ENCODE measurements at regions not wholly inside any gene's neighbourhood (a gene's known extent, or its start where the extent isn't known, plus 50 kb on each side); places are given as distances from the start of the nearest gene placed in this dataset.

DNA sequence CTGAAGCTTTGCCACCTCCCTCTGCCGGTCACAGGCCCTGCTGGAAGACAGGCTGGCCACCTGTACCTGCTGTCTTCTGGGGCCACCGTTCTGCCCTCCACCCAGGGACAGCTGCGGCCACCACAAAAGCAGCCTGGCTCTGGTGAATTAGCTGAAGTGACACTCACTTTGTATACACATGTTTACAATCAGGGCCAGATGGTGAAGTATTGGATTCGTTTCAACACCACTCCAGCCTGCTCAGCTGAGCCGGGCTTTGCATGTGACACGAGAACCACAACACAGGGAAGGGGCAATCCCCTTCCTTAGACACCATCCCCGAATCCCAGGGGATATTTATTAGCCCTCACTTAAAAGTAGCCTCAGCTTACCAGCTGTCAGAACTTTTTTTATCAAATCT is 191.5 kb upstream of the RPL38 start:
- TF ChIP-seq, protein P1, sequence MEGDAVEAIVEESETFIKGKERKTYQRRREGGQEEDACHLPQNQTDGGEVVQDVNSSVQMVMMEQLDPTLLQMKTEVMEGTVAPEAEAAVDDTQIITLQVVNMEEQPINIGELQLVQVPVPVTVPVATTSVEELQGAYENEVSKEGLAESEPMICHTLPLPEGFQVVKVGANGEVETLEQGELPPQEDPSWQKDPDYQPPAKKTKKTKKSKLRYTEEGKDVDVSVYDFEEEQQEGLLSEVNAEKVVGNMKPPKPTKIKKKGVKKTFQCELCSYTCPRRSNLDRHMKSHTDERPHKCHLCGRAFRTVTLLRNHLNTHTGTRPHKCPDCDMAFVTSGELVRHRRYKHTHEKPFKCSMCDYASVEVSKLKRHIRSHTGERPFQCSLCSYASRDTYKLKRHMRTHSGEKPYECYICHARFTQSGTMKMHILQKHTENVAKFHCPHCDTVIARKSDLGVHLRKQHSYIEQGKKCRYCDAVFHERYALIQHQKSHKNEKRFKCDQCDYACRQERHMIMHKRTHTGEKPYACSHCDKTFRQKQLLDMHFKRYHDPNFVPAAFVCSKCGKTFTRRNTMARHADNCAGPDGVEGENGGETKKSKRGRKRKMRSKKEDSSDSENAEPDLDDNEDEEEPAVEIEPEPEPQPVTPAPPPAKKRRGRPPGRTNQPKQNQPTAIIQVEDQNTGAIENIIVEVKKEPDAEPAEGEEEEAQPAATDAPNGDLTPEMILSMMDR (IDR thresholded peaks at IDR 0.05), result no peak
- no peak for TF ChIP-seq POLR2A (IDR thresholded peaks at IDR 0.05)
- 24 to 36% (median 35%) methylated on average over 7 of the region's 7 CpGs for WGBS, 4 donors
- H3K27ac ChIP-seq, result no peak overlapping the region
- H3K36me3 ChIP-seq, result no peaks in the 10 kb centered on the region
- ATAC-seq, result no peak
- intact Hi-C loops (cut with DNase I), result no loop called here
- H3K9me3 ChIP-seq, result peaks cover 0 to 7% (median 0%) of the 10 kb centered on the region in 12 donors
- peaks cover 0 to 57% (median 13%) of the 10 kb centered on the region in 9 donors for H3K27me3 ChIP-seq
- H3K4me3 ChIP-seq, result no peak overlapping the region
- H3K4me1 ChIP-seq, result no peaks in the 10 kb centered on the region
- no peak for DNase-seq

DNA sequence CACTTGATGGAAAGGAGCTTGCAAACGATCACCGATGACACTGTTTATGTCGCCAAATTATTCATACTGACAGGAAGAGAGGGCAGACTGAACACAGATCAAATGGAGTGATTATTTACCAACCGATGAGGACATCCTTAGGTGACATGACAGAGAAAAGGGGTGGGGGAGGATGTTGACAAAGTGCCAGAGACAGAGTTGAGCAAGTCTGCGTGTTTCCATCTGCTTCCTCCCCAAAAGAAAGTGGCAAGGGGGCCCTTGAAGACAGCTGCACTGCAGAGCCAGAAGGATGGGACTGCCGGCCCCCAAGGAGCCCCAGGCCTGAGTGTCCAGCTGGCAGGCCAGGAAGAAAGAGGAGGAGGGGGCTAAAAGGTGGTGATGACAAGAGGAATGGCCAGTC is 191.0 kb upstream of the RPL38 start:
- H3K27ac ChIP-seq, result no peak overlapping the region
- 20 to 31% (median 23%) methylated on average over 6 of the region's 6 CpGs for WGBS, 4 donors
- peaks cover 0 to 53% (median 13%) of the 10 kb centered on the region in 9 donors for H3K27me3 ChIP-seq
- intact Hi-C loops (cut with DNase I), result no loop called here
- TF ChIP-seq, protein P1 (IDR thresholded peaks at IDR 0.05), result no peak
- no peak for TF ChIP-seq POLR2A (IDR thresholded peaks at IDR 0.05)
- DNase-seq (no peak), ATAC-seq (no peak)
- no peaks in the 10 kb centered on the region for H3K4me1 ChIP-seq
- no peaks in the 10 kb centered on the region for H3K36me3 ChIP-seq
- no peak overlapping the region for H3K4me3 ChIP-seq
- peaks cover 0 to 7% (median 0%) of the 10 kb centered on the region in 12 donors for H3K9me3 ChIP-seq

DNA sequence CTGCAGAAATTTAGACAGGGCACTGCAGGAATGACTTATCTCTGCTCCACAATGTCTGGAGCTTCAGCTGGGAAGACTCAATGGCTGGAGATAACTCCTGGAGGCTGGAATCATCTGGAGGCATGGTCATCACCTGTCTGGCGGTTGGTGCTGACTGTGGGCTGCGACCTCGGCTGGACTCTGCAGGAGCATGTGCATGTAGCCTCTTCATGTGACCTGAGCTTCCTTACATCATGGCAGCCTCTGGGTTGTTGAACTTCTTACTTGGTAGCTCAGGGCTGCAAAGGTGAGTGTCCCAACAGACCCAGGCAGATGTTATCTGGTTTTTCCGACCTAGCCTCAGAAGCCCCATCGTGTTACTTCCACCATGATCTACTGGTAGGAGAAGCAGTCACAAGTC is 188.2 kb upstream of the RPL38 start:
- no peaks in the 10 kb centered on the region for H3K4me1 ChIP-seq
- H3K9me3 ChIP-seq, result peaks cover 0 to 7% (median 0%) of the 10 kb centered on the region in 12 donors
- TF ChIP-seq, protein P1 (IDR thresholded peaks at IDR 0.05), result no peak
- TF ChIP-seq POLR2A (IDR thresholded peaks at IDR 0.05), result no peak
- H3K36me3 ChIP-seq, result no peaks in the 10 kb centered on the region
- WGBS, 4 donors, result 83 to 94% (median 92%) methylated on average over 5 of the region's 5 CpGs
- no peak overlapping the region for H3K4me3 ChIP-seq
- peaks cover 0 to 31% (median 0%) of the 10 kb centered on the region in 9 donors for H3K27me3 ChIP-seq
- no peak overlapping the region for H3K27ac ChIP-seq
- no peak for DNase-seq
- intact Hi-C loops (cut with DNase I), result no loop called here
- no peak for ATAC-seq

DNA sequence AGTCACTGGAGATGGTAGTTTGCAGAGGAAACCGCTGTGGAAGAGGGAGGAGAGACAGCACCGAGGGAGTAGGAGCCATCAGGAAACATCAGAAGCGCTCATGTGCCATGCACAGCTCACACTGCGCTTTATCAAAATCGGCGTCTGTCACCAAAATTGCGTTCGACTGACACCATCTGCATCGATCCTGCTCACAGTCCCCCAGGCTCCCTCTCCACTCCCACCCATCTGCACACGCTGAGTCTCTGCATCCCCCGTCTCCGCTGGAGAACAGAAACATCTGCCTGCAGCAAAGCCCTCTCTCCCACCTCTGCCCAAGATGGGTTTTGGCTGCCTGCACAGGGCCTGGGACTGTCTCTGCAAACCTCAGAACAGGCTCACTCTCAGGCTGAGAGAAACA is 187.5 kb upstream of the RPL38 start:
- Histone ChIP-seq H3K36me3 (no peaks in the 10 kb centered on the region), H3K4me1 (no peaks in the 10 kb centered on the region), H3K4me3 (no peak overlapping the region), H3K9me3 (peaks cover 0 to 7% (median 0%) of the 10 kb centered on the region in 12 donors), H3K27me3 (peaks cover 0 to 31% (median 0%) of the 10 kb centered on the region in 9 donors), H3K27ac (no peak overlapping the region)
- 66 to 70% (median 69%) methylated on average over 12 of the region's 12 CpGs for WGBS, 4 donors
- ATAC-seq (no peak), DNase-seq (no peak)
- intact Hi-C loops (cut with DNase I), result no loop called here
- no peak for TF ChIP-seq POLR2A (IDR thresholded peaks at IDR 0.05)
- TF ChIP-seq, protein P1 (IDR thresholded peaks at IDR 0.05), result no peak
